HFF-Myc (cell line): ENCODE measurements at regions not wholly inside any gene's neighbourhood (a gene's known extent, or its start where the extent isn't known, plus 50 kb on each side); places are given as distances from the start of the nearest gene placed in this dataset.

Experiments used
- DNase-seq: peaks from one replicate; pipeline ENCODE4 v3.0.0-alpha.2; 2011; ENCODE audit warnings: low read depth; ENCODE audit errors: extremely low read depth
- H3K4me3 ChIP-seq: replicated peaks from 2 replicates; pipeline ENCODE4 v1.5.1; 2011; ENCODE audit warnings: low read depth, mild to moderate bottlenecking, control low read depth, low read length
- TF ChIP-seq, protein P1 (sequence below): IDR thresholded peaks from 2 replicates; pipeline ENCODE4 v1.5.1; 2012; ENCODE audit warnings: mild to moderate bottlenecking, low read depth, low read length, control low read depth; ENCODE audit errors: missing control alignments

GRCh38 chr6:105626295-105627158 lies 223.6 kb upstream of the PREP start:
- no peak for DNase-seq
- no peak overlapping the region for H3K4me3 ChIP-seq

GRCh38 chr6:105624021-105624420 lies 221.1 kb upstream of the PREP start:
- no peak for DNase-seq
- TF ChIP-seq, protein P1, sequence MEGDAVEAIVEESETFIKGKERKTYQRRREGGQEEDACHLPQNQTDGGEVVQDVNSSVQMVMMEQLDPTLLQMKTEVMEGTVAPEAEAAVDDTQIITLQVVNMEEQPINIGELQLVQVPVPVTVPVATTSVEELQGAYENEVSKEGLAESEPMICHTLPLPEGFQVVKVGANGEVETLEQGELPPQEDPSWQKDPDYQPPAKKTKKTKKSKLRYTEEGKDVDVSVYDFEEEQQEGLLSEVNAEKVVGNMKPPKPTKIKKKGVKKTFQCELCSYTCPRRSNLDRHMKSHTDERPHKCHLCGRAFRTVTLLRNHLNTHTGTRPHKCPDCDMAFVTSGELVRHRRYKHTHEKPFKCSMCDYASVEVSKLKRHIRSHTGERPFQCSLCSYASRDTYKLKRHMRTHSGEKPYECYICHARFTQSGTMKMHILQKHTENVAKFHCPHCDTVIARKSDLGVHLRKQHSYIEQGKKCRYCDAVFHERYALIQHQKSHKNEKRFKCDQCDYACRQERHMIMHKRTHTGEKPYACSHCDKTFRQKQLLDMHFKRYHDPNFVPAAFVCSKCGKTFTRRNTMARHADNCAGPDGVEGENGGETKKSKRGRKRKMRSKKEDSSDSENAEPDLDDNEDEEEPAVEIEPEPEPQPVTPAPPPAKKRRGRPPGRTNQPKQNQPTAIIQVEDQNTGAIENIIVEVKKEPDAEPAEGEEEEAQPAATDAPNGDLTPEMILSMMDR = no peak

More at GRCh38 chr6:105626295-105627158, 223.6 kb upstream of the PREP start:
- TF ChIP-seq, protein P1 = no peak

GRCh38 chr6:105622226-105622625 lies 219.3 kb upstream of the PREP start:
- no peak overlapping the region for H3K4me3 ChIP-seq
- no peak for DNase-seq
- TF ChIP-seq, protein P1 = no peak

More at GRCh38 chr6:105624021-105624420, 221.1 kb upstream of the PREP start:
- H3K4me3 ChIP-seq = no peak overlapping the region

DNA sequence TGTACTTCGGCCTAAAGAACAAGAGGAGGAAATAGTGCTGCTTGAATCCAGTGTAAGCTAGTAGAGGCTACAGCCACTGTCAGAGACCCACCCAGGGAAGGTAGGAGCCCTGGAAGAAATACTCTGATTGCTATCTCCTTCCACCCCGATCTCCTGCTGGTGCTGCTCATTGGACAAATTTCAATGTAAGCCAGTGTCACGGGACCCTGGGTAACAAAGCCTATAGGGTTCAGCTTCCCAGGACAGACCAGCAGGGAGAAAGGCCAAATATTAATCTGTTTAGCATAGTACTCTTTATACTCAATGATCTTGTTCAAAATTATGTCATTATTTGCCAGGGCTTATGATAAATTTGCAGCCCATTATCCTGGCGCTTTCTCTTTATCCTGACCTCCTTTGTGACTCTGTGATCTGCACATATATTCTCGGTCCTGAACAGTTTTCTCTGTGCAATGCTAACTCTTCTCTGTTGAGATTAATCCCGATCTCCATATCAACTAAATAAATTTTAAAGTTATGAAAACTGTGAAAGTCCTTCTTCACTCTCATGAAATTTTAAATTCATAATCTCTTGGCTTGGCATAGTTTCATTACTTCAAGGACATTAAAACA lies 218.8 kb upstream of the PREP start:
- DNase-seq = no peak
- H3K4me3 ChIP-seq = no peak overlapping the region
- TF ChIP-seq, protein P1 = no peak

DNA sequence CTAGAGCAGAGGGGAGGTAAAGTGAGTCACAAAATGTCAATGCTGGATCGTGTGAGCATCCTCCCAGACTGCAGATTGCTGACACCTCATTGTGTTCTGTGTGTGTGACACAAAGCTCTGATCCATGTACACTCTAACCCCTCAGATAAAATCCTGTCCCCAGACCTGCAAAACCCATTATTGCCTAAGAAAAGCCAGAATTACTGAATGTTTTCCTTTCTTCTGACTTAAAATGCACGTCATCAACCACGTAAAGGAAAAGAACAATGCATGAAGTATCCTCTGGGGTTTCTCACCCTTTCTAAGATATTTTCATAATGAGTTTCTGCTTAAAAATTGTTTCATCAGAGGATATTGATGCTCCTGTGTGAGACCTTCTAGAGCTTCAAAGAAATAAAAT lies 218.0 kb upstream of the PREP start:
- TF ChIP-seq, protein P1 = no peak
- no peak for DNase-seq
- H3K4me3 ChIP-seq = no peak overlapping the region

DNA sequence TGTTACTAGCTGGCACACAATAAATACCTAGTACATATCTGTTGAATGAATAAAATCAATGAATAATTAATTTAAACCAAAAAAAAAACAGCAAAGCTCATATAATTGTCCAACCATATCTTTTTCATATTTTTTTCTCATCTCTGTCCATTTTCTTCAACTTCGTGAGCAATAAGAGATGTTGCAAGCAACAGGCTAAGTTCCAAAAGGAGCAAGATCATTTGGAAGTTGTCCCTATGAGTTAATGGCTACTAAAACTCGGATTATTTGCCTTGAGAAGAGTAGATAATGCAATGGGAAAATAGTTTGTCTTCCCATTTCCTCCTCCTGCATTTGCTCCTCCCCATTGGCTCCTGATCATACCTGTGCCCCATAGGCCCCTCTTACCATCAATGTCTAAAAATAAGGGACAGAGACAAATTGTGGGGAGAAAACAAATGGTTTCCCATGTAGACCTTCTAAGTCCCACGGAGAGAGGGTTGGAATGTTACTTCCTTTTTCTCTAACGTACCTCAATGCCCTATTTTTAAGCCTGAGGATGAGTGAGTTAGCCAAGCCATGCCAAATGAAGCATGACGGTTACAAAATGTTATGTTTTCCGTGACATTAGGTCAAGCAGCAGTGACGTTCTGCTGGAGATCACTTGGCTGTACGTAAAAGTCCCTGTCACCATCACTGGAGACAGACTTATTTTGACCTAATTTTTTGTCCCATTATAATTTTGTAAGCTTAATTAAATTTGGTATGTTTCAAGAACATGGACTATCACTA lies 217.3 kb upstream of the PREP start:
- H3K4me3 ChIP-seq = no peak overlapping the region
- TF ChIP-seq, protein P1 = no peak
- DNase-seq = no peak
